ENCODE measurements at regions not wholly inside any gene's neighbourhood (a gene's known extent, or its start where the extent isn't known, plus 50 kb on each side); places are given as distances from the start of the nearest gene placed in this dataset.

DNA sequence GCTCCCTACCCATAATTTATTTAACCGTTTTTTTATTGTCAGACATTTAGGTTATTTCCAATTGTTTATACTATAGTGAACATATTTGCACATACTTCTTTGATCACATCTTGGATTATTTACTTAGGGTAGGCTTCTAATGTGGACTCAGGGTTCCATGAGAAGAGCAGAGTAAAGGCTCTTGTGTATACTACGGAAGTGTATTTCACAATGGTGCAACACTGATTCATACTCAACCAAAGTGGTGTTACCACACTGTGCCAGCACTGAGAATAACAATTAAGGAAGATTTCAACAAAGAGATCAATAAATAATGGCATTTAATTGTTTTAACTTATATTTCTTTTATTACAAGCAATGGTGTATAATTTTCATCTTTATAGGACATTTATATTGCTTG, 251.2 kb downstream of the ZNF326 start:
- TF ChIP-seq, protein P1, sequence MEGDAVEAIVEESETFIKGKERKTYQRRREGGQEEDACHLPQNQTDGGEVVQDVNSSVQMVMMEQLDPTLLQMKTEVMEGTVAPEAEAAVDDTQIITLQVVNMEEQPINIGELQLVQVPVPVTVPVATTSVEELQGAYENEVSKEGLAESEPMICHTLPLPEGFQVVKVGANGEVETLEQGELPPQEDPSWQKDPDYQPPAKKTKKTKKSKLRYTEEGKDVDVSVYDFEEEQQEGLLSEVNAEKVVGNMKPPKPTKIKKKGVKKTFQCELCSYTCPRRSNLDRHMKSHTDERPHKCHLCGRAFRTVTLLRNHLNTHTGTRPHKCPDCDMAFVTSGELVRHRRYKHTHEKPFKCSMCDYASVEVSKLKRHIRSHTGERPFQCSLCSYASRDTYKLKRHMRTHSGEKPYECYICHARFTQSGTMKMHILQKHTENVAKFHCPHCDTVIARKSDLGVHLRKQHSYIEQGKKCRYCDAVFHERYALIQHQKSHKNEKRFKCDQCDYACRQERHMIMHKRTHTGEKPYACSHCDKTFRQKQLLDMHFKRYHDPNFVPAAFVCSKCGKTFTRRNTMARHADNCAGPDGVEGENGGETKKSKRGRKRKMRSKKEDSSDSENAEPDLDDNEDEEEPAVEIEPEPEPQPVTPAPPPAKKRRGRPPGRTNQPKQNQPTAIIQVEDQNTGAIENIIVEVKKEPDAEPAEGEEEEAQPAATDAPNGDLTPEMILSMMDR (IDR thresholded peaks at IDR 0.05; ENCODE audit: insufficient read depth, low read length) = no peak
- TF ChIP-seq, protein P2, sequence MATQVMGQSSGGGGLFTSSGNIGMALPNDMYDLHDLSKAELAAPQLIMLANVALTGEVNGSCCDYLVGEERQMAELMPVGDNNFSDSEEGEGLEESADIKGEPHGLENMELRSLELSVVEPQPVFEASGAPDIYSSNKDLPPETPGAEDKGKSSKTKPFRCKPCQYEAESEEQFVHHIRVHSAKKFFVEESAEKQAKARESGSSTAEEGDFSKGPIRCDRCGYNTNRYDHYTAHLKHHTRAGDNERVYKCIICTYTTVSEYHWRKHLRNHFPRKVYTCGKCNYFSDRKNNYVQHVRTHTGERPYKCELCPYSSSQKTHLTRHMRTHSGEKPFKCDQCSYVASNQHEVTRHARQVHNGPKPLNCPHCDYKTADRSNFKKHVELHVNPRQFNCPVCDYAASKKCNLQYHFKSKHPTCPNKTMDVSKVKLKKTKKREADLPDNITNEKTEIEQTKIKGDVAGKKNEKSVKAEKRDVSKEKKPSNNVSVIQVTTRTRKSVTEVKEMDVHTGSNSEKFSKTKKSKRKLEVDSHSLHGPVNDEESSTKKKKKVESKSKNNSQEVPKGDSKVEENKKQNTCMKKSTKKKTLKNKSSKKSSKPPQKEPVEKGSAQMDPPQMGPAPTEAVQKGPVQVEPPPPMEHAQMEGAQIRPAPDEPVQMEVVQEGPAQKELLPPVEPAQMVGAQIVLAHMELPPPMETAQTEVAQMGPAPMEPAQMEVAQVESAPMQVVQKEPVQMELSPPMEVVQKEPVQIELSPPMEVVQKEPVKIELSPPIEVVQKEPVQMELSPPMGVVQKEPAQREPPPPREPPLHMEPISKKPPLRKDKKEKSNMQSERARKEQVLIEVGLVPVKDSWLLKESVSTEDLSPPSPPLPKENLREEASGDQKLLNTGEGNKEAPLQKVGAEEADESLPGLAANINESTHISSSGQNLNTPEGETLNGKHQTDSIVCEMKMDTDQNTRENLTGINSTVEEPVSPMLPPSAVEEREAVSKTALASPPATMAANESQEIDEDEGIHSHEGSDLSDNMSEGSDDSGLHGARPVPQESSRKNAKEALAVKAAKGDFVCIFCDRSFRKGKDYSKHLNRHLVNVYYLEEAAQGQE (IDR thresholded peaks at IDR 0.05; ENCODE audit: insufficient replicate concordance, low read depth) = no peak
- TF ChIP-seq GABPA (IDR thresholded peaks at IDR 0.05; ENCODE audit: low read depth) = no peak
- TF ChIP-seq POLR2AphosphoS5 (IDR thresholded peaks at IDR 0.05; ENCODE audit: low read depth) = no peak

All from HL-60 (cell line).